ENCODE measurements at regions not wholly inside any gene's neighbourhood (a gene's known extent, or its start where the extent isn't known, plus 50 kb on each side); places are given as distances from the start of the nearest gene placed in this dataset.

GRCh38 chr7:51789489-51789888 lies 472.9 kb upstream of the COBL start:
- in situ Hi-C loops (cut with HindIII; ENCODE audit: low pct_unique_long_range_greater_than_20kb, low sequenced_read_pairs): no loop called here
- DNase-seq (ENCODE audit: low read depth): no peak

GRCh38 chr7:51786284-51786683 lies 469.7 kb upstream of the COBL start:
- in situ Hi-C loops (cut with HindIII; ENCODE audit: low pct_unique_long_range_greater_than_20kb, low sequenced_read_pairs): no loop called here
- no peak for DNase-seq (ENCODE audit: low read depth)

- in situ Hi-C loops (cut with HindIII; ENCODE audit: low pct_unique_long_range_greater_than_20kb, low sequenced_read_pairs): no loop called here
- no peak for DNase-seq (ENCODE audit: low read depth)
Observed at GRCh38 chr7:51785876-51786275, 469.3 kb upstream of the COBL start.

GRCh38 chr7:51785171-51785570 lies 468.6 kb upstream of the COBL start:
- in situ Hi-C loops (cut with HindIII; ENCODE audit: low pct_unique_long_range_greater_than_20kb, low sequenced_read_pairs): no loop called here
- no peak for DNase-seq (ENCODE audit: low read depth)

- no peak for DNase-seq (ENCODE audit: low read depth)
- in situ Hi-C loops (cut with HindIII; ENCODE audit: low pct_unique_long_range_greater_than_20kb, low sequenced_read_pairs): no loop called here
Observed at GRCh38 chr7:51783241-51783640, 466.6 kb upstream of the COBL start.

GRCh38 chr7:51778121-51778520 lies 461.5 kb upstream of the COBL start:
- in situ Hi-C loops (cut with HindIII; ENCODE audit: low pct_unique_long_range_greater_than_20kb, low sequenced_read_pairs): no loop called here
- no peak for DNase-seq (ENCODE audit: low read depth)

- in situ Hi-C loops (cut with HindIII; ENCODE audit: low pct_unique_long_range_greater_than_20kb, low sequenced_read_pairs): no loop called here
- no peak for DNase-seq (ENCODE audit: low read depth)
Observed at GRCh38 chr7:51774178-51774577, 457.6 kb upstream of the COBL start.

GRCh38 chr7:51772190-51772589 lies 455.6 kb upstream of the COBL start:
- DNase-seq (ENCODE audit: low read depth): no peak
- in situ Hi-C loops (cut with HindIII; ENCODE audit: low pct_unique_long_range_greater_than_20kb, low sequenced_read_pairs): no loop called here

- no peak for DNase-seq (ENCODE audit: low read depth)
- in situ Hi-C loops (cut with HindIII; ENCODE audit: low pct_unique_long_range_greater_than_20kb, low sequenced_read_pairs): no loop called here
Observed at GRCh38 chr7:51764976-51765375, 448.4 kb upstream of the COBL start.

- in situ Hi-C loops (cut with HindIII; ENCODE audit: low pct_unique_long_range_greater_than_20kb, low sequenced_read_pairs): no loop called here
- no peak for DNase-seq (ENCODE audit: low read depth)
Observed at GRCh38 chr7:51759985-51760384, 443.4 kb upstream of the COBL start.

- no peak for DNase-seq (ENCODE audit: low read depth)
- in situ Hi-C loops (cut with HindIII; ENCODE audit: low pct_unique_long_range_greater_than_20kb, low sequenced_read_pairs): no loop called here
Observed at GRCh38 chr7:51757960-51758359, 441.4 kb upstream of the COBL start.

- no peak for DNase-seq (ENCODE audit: low read depth)
Observed at GRCh38 chr7:51732951-51733350, 416.3 kb upstream of the COBL start.

GRCh38 chr7:51732116-51732515 lies 415.5 kb upstream of the COBL start:
- DNase-seq (ENCODE audit: low read depth): no peak
- in situ Hi-C loops (cut with HindIII; ENCODE audit: low pct_unique_long_range_greater_than_20kb, low sequenced_read_pairs): no loop called here

More at GRCh38 chr7:51732951-51733350, 416.3 kb upstream of the COBL start:
- in situ Hi-C loops (cut with HindIII; ENCODE audit: low pct_unique_long_range_greater_than_20kb, low sequenced_read_pairs): no loop called here

GRCh38 chr7:51731075-51731474 lies 414.5 kb upstream of the COBL start:
- no peak for DNase-seq (ENCODE audit: low read depth)
- in situ Hi-C loops (cut with HindIII; ENCODE audit: low pct_unique_long_range_greater_than_20kb, low sequenced_read_pairs): no loop called here

GRCh38 chr7:51727441-51727840 lies 410.8 kb upstream of the COBL start:
- in situ Hi-C loops (cut with HindIII; ENCODE audit: low pct_unique_long_range_greater_than_20kb, low sequenced_read_pairs): no loop called here
- DNase-seq (ENCODE audit: low read depth): no peak

- DNase-seq (ENCODE audit: low read depth): no peak
- in situ Hi-C loops (cut with HindIII; ENCODE audit: low pct_unique_long_range_greater_than_20kb, low sequenced_read_pairs): no loop called here
Observed at GRCh38 chr7:51706851-51707250, 390.2 kb upstream of the COBL start.

- in situ Hi-C loops (cut with HindIII; ENCODE audit: low pct_unique_long_range_greater_than_20kb, low sequenced_read_pairs): no loop called here
- DNase-seq (ENCODE audit: low read depth): no peak
Observed at GRCh38 chr7:51705701-51706100, 389.1 kb upstream of the COBL start.

- in situ Hi-C loops (cut with HindIII; ENCODE audit: low pct_unique_long_range_greater_than_20kb, low sequenced_read_pairs): no loop called here
- DNase-seq (ENCODE audit: low read depth): no peak
Observed at GRCh38 chr7:51702673-51703072, 386.1 kb upstream of the COBL start.

GRCh38 chr7:51701935-51702334 lies 385.3 kb upstream of the COBL start:
- in situ Hi-C loops (cut with HindIII; ENCODE audit: low pct_unique_long_range_greater_than_20kb, low sequenced_read_pairs): no loop called here
- DNase-seq (ENCODE audit: low read depth): no peak

- DNase-seq (ENCODE audit: low read depth): no peak
- in situ Hi-C loops (cut with HindIII; ENCODE audit: low pct_unique_long_range_greater_than_20kb, low sequenced_read_pairs): no loop called here
Observed at GRCh38 chr7:51700593-51701215, 384.1 kb upstream of the COBL start.

GRCh38 chr7:51693258-51693657 lies 376.6 kb upstream of the COBL start:
- in situ Hi-C loops (cut with HindIII; ENCODE audit: low pct_unique_long_range_greater_than_20kb, low sequenced_read_pairs): no loop called here

More at GRCh38 chr7:51693258-51693657, 376.6 kb upstream of the COBL start:
- no peak for DNase-seq (ENCODE audit: low read depth)

Measured in Caki2 (cell line).